ENCODE measurements at regions not wholly inside any gene's neighbourhood (a gene's known extent, or its start where the extent isn't known, plus 50 kb on each side); places are given as distances from the start of the nearest gene placed in this dataset.

GRCh38 chr10:10295537-10295936 lies 722.1 kb upstream of the CELF2 start:
- TF ChIP-seq EZH2 (IDR thresholded peaks at IDR 0.05; ENCODE audit: low read length) (no peak), CTCF (optimal IDR thresholded peaks at IDR 0.05 in 1 of 3, IDR thresholded peaks at IDR 0.05 in 1 of 3, conservative IDR thresholded peaks at IDR 0.05 in 1 of 3; ENCODE audit: extremely low read depth in 1 of 3, insufficient read depth in 2 of 3, low read length in 3 of 3) (no peak)
